Stimulated activated CD8-positive, alpha-beta memory T cell treated with anti-CD3 and anti-CD28 coated beads, Interleukin-15, amount 100 ng/mL, for 4 hours (primary cell): ENCODE measurements at regions not wholly inside any gene's neighbourhood (a gene's known extent, or its start where the extent isn't known, plus 50 kb on each side); places are given as distances from the start of the nearest gene placed in this dataset.

ENCODE experiments used
- DNase-seq, 2 donors: peaks; one replicate each; pipeline ENCODE4 v3.0.0-alpha.2; 2020; ENCODE audit warnings: low read depth in 2 of 2

- DNase-seq: no peak
Measured at GRCh38 chr12:107225635-107226034, 132.3 kb upstream of the CRY1 start.

DNA sequence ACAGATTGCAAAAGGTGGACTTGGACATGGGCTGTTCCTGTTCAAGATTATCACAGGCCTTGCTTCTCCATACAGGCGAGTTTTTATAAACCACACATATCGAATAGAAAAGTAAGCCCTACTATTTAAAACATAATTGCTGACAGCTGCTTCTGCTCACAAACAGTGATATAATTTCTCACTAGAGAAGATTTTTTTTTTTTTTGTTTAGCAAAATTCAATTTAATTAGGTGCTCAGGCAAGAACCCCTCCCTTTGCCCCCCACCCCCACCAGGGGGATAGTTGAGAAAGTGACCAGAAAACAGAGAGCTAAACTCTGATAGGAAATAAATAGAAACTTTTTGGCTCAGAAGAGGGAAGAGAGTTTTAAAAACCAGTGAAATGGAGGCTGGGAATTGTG lies 132.8 kb upstream of the CRY1 start:
- no peak for DNase-seq

- DNase-seq: no peak
Measured at GRCh38 chr12:107228076-107228475, 134.7 kb upstream of the CRY1 start.

GRCh38 chr12:107229827-107230226 lies 136.5 kb upstream of the CRY1 start:
- DNase-seq: no peak

- DNase-seq: no peak
Measured at GRCh38 chr12:107231303-107231702, 138.0 kb upstream of the CRY1 start.

- DNase-seq: no peak
Measured at GRCh38 chr12:107233551-107233950, 140.2 kb upstream of the CRY1 start.

- no peak for DNase-seq
Measured at GRCh38 chr12:107235600-107235999, 142.3 kb upstream of the CRY1 start.

DNA sequence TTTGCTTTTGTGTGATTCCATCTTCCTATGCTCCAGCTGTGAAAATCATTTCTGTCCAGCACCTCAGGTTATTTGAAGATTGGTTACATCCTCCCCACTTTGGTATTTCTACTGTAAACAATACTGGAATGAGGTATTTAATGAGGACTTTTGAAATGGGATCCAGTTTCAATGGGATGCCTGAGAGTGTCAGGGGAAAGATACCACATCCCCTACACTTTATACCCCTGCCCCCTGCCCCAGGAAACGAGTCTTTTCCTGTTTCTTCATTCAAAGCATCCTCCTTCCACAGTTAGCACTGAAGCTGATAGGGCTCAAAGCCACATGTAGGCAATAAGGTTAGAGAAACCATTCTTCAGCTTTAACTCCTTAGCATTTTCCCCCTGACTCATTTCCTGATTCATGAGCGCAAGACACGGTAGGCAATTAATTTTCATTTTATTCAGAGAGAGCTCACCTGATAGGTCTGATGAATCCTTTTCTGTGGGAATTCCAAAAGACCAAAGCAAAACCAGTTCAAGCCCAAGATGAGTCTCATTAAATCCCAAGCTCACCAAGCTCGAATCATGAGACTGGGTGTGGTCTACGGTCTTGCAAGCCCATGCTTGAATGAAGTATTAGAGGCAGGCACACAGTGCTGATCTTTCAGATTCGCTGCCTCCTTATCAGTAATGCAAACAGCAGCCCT lies 143.6 kb upstream of the CRY1 start:
- DNase-seq: no peak

DNA sequence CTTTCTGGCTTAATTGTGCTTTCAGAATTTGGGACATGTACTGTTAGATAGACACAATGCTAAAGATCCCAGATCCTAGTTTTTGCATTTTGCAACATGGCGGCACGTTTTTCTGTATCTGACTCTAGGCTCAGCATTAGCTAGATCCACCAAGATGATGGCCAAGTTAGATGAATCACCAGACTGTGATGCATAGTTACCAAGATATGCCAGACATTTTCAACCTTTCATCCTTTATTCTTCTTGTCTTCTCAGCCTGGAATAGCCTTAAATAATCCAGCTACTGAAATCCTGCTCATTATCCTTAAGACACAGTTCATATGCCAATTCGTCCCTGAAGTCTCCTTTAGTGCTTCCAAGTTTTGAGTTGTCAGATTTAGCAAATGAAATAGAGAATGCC lies 144.9 kb upstream of the CRY1 start:
- DNase-seq: no peak

DNA sequence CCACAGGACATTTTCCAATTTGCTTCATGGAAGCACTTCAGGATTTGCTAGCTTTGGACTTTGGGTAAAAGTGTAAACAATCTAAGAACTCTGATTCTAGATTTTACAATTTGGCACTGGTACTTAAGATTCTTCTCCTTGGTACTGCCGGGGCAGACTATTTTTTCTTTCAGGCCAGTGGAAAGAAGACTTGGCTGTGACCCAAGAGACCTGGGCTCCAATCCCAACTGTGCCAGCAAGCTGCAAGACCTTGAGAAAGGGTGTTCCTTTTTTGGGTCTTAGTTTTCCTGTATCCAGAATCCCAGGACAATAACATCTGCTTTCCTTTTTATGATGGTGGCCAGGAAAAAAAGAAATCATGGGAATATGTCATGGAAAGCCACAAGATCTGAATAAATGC lies 148.1 kb upstream of the CRY1 start:
- no peak for DNase-seq

- DNase-seq: no peak
Measured at GRCh38 chr12:107242189-107242588, 148.8 kb upstream of the CRY1 start.

DNA sequence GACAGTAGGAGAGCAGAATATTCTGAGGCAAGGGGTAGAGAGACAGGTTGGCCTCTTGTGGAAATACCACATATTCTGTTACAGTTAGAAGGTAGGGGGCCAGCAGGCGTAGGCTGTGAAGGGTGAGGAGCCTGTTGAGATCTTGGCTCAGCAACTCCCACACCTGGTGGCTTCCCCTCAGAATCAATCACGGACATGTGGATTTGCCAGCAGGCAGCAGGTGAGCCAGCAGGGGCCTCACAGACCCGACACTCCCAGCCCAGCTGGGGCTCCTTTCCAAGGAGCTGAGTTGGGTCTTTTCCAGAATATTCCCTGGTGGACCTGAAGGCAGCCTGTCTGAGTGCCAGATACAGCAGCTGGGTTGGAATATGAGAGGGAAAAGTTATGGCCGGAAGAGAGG lies 150.0 kb upstream of the CRY1 start:
- DNase-seq: no peak

GRCh38 chr12:107244584-107244983 lies 151.2 kb upstream of the CRY1 start:
- no peak for DNase-seq

GRCh38 chr12:107247650-107248049 lies 154.3 kb upstream of the CRY1 start:
- no peak for DNase-seq

DNA sequence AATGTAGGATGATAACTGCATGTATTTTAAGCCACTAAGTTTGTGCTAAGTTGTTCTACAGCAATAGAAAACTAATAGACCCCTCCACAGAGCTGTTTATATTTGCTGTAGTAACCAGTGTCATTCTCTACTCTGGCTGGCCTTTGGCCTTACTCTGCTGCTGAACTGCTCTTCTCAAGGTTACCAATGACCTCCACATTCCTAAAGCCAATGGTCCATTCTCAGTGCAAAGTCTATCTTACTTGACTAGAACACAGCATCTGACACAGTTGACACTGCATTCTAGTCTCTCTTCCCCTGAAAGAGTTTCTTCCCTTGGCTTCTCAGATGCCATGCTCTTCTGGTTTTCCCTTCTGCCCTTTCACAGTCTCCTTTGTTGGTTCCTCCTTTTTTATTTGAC lies 154.8 kb upstream of the CRY1 start:
- no peak for DNase-seq

DNA sequence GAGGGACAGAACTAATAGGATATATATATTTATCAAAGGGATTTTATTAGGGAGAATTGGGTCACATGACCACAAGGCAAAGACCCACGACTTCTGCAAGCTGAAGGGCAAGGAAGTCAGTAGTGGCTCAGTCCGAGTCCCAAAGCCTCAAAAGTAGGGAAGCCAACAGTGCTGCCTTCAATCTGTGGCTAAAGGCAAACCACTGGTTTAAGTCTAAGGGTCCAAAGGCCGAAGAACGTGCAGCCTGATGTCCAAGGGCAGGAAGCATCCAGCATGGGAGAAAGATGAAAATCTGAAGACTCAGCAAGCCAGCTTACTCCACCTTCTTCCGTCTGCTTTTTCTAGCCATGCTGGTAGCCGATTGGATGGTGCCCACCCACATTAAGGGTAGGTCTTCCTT lies 157.9 kb upstream of the CRY1 start:
- DNase-seq: no peak

DNA sequence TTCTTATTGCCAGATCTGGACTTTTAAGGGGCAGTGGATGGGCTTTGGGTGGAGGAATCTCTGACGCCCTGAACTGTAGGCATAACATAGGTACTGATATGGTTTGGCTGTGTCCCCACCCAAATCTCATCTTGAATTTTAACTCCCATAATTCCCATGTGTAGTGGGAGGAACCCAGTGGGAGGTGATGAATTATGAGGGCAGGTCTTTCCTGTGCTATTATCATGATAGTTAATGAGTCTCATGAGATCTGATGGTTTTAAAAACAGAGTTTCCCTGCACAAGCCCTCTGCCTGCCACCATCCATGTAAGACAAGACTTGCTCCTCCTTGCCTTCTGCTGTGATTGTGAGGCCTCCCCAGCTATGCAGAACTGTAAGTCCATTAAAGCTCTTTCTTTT lies 160.0 kb upstream of the CRY1 start:
- no peak for DNase-seq

DNA sequence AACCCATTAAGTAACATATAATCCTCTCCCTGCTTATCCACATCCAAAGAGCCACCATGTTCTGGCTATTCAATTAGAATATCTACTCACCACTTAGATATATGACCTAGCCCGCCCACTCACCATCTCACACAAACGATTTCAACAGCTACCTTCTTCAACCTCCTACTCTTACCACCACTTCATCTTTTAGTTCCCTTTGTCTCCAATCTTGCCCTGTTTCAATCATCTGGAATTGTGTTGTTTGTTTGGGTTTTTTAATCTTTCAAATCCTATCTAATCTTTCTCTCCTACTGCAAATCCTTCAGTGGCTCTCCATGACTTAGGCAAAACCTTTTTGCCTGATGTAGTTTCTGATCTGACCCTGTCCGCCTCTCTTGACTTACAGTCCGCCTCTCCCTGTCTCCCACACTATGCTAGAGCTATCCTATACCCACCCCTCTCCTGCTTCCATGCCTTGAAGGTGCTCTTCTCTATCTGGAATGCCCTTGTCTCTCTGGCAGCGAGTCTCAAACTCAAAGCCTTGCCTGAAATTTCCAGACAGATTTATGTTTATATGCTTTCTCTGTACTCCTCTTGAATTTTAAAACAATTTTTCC lies 161.0 kb upstream of the CRY1 start:
- DNase-seq: no peak

GRCh38 chr12:107258780-107259179 lies 165.4 kb upstream of the CRY1 start:
- no peak for DNase-seq

GRCh38 chr12:107263980-107264379 lies 170.6 kb upstream of the CRY1 start:
- DNase-seq: no peak

DNA sequence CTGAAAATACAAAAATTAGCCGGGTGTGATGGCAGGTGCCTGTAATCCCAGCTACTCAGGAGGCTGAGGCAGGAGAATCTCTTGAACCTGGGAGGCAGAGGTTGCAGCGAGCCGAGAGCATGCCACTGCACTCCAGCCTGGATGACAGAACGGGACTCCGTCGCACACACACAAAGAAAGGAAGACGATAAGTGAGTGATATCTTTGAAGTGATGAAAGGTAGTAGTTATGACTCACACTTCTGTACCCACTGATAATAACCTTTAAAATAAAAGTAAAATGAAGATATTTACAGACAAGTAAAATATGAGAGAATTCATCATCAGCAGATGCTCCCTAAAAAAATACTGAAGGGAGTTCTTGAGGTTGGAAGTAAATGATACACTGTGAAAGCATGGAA lies 171.3 kb upstream of the CRY1 start:
- no peak for DNase-seq

GRCh38 chr12:107267604-107268003 lies 174.3 kb upstream of the CRY1 start:
- no peak for DNase-seq

DNA sequence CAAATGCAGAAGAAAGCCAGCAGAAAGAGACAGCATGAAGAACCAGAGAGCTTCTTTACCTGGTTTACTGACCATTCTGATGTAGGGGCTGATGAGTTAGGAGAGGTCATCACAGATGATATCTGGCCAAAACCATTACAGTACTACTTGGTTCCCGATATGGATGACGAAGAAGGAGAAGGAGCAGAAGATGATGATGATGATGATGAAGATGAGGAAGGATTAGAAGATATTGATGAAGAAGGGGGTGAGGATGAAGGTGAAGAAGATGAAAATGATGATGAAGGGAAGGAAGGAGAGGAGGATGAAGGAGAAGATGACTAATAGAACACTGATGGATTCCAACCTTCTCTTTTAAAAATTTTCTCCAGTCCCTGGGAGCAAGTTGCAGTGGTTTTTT lies 178.2 kb upstream of the CRY1 start:
- DNase-seq: no peak

GRCh38 chr12:107275530-107275929 lies 182.2 kb upstream of the CRY1 start:
- no peak for DNase-seq
